ENCODE measurements at regions not wholly inside any gene's neighbourhood (a gene's known extent, or its start where the extent isn't known, plus 50 kb on each side); places are given as distances from the start of the nearest gene placed in this dataset.

- TF ChIP-seq, protein P1, sequence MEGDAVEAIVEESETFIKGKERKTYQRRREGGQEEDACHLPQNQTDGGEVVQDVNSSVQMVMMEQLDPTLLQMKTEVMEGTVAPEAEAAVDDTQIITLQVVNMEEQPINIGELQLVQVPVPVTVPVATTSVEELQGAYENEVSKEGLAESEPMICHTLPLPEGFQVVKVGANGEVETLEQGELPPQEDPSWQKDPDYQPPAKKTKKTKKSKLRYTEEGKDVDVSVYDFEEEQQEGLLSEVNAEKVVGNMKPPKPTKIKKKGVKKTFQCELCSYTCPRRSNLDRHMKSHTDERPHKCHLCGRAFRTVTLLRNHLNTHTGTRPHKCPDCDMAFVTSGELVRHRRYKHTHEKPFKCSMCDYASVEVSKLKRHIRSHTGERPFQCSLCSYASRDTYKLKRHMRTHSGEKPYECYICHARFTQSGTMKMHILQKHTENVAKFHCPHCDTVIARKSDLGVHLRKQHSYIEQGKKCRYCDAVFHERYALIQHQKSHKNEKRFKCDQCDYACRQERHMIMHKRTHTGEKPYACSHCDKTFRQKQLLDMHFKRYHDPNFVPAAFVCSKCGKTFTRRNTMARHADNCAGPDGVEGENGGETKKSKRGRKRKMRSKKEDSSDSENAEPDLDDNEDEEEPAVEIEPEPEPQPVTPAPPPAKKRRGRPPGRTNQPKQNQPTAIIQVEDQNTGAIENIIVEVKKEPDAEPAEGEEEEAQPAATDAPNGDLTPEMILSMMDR (IDR thresholded peaks at IDR 0.05; ENCODE audit: low read depth, low read length, missing control alignments) = no peak
- no peak overlapping the region for H3K4me3 ChIP-seq (replicated peaks; ENCODE audit: low read depth, low read length)
- DNase-seq (ENCODE audit: extremely low read depth, low read depth) = no peak
These were observed 130.9 kb downstream of the GAS1 start for GRCh38 chr9:86816366-86816765.

DNA sequence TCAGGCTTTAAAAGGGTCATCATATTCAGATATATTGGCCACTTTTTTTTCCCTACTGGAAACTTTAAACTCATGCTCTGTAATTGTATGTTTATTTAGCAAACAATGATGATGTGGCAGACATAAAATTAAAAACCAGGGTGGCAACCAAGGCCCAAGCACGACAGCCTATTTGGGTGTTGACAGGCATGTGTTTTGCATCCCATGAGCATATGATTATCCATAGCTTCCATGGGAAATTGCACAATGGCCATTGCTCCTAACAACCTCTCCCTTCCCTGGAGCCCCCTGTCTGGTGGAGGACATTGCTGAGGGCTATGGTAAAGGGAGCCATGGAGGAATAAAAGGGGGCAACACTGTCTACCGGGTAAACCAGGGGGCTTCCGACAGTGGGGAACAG, 134.7 kb downstream of the GAS1 start:
- TF ChIP-seq, protein P1 (IDR thresholded peaks at IDR 0.05; ENCODE audit: low read depth, low read length, missing control alignments) = no peak
- DNase-seq (ENCODE audit: extremely low read depth, low read depth) = no peak
- H3K4me3 ChIP-seq (replicated peaks; ENCODE audit: low read depth, low read length) = no peak overlapping the region

GRCh38 chr9:86809759-86810367, 137.4 kb downstream of the GAS1 start:
- DNase-seq (ENCODE audit: extremely low read depth, low read depth) = no peak

GRCh38 chr9:86809151-86809550, 138.2 kb downstream of the GAS1 start:
- TF ChIP-seq, protein P1 (IDR thresholded peaks at IDR 0.05; ENCODE audit: low read depth, low read length, missing control alignments) = no peak
- no peak overlapping the region for H3K4me3 ChIP-seq (replicated peaks; ENCODE audit: low read depth, low read length)
- DNase-seq (ENCODE audit: extremely low read depth, low read depth) = no peak

More at GRCh38 chr9:86809759-86810367, 137.4 kb downstream of the GAS1 start:
- H3K4me3 ChIP-seq (replicated peaks; ENCODE audit: low read depth, low read length) = no peak overlapping the region
- TF ChIP-seq, protein P1 (IDR thresholded peaks at IDR 0.05; ENCODE audit: low read depth, low read length, missing control alignments) = no peak

DNA sequence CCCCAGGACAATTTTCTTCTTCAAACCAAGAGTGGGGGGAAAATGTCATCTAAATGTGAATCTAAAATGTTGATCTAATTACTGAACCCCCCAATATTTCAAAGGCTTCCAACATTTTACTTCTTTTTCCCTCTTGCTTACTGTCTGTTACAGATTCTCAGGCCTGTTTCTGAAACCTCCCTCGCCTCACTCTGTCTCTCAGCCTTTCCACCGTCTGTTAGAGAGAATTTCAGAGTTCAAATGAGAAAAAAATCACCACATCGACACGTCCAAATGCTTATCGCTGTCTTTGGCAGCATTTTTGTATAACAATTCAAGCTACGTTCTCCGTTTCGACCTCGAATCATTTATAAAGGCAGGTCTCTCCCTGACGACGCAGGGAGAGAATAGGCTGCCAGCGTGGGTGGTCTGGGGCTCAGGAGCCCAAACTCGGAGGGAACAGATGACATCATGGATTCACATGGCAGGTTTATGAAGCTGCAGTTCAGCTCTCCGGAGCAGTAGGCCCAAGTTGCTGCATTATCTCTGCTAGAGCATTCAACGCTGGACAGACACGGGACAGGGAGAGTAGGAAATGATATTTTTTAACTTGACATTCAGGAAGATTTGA, 139.8 kb downstream of the GAS1 start:
- TF ChIP-seq, protein P1 (IDR thresholded peaks at IDR 0.05; ENCODE audit: low read depth, low read length, missing control alignments) = no peak
- no peak for DNase-seq (ENCODE audit: extremely low read depth, low read depth)
- no peak overlapping the region for H3K4me3 ChIP-seq (replicated peaks; ENCODE audit: low read depth, low read length)

DNA sequence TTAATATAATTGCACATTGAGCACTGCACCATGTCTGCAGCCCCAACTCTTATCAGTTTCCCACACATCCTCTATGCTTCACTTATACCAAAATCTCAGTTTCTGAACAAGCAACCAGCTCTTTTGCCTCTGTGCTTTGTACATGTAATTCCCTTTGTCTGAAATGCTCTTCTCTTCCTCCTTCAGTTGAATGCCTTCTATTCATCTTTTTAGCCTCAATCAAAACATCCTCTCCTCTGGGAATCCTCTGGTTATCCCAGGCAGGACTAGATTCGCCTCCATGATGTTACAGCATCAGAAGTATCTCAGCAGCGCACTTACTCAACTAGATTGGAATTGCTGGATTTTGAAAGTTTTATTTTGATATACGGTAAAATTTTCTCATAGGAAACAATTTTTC, 143.3 kb downstream of the GAS1 start:
- H3K4me3 ChIP-seq (replicated peaks; ENCODE audit: low read depth, low read length) = no peak overlapping the region
- DNase-seq (ENCODE audit: extremely low read depth, low read depth) = no peak
- TF ChIP-seq, protein P1 (IDR thresholded peaks at IDR 0.05; ENCODE audit: low read depth, low read length, missing control alignments) = no peak
